H9 (cell line): ENCODE measurements at regions not wholly inside any gene's neighbourhood (a gene's known extent, or its start where the extent isn't known, plus 50 kb on each side); places are given as distances from the start of the nearest gene placed in this dataset.

Experiments
- DNase-seq: peaks from one replicate; pipeline ENCODE4 v3.0.0-alpha.2; 2017
- H2AFZ ChIP-seq: one replicate; pipeline ENCODE4 v1.6.1; 2013; ENCODE audit warnings: mild to moderate bottlenecking, low read length, control low read depth, moderate library complexity
- H2AK5ac ChIP-seq: 2 replicates; pipeline ENCODE4 v1.6.1; 2013; ENCODE audit warnings: low read length, control low read depth, mixed read lengths; ENCODE audit not compliant: insufficient read length
- H2BK120ac ChIP-seq: one replicate; pipeline ENCODE4 v1.6.1; 2013; ENCODE audit warnings: low read depth, mild to moderate bottlenecking, low read length, control low read depth, inconsistent platforms; ENCODE audit not compliant: poor library complexity, severe bottlenecking
- H2BK12ac ChIP-seq: 2 replicates; pipeline ENCODE4 v1.6.1; 2013; ENCODE audit warnings: low read length, control low read depth, mixed read lengths, low read depth; ENCODE audit not compliant: insufficient read length
- H2BK15ac ChIP-seq: 2 replicates; pipeline ENCODE4 v1.6.1; 2013; ENCODE audit warnings: low read depth, low read length, control low read depth
- H2BK20ac ChIP-seq: one replicate; pipeline ENCODE4 v1.6.1; 2013; ENCODE audit warnings: low read depth, mild to moderate bottlenecking, low read length, control low read depth, inconsistent platforms; ENCODE audit not compliant: poor library complexity, severe bottlenecking
- H2BK5ac ChIP-seq: 2 replicates; pipeline ENCODE4 v1.6.1; 2013; ENCODE audit warnings: low read length, control low read depth, mixed read lengths; ENCODE audit not compliant: insufficient read length
- H3K14ac ChIP-seq: 2 replicates; pipeline ENCODE4 v1.6.1; 2013; ENCODE audit warnings: low read length, control low read depth; ENCODE audit not compliant: insufficient read depth
- H3K18ac ChIP-seq: 2 replicates; pipeline ENCODE4 v1.6.1; 2013; ENCODE audit warnings: low read depth, mild to moderate bottlenecking, mixed read lengths, low read length, control low read depth; ENCODE audit not compliant: insufficient read length
- H3K23ac ChIP-seq: 2 replicates; pipeline ENCODE4 v1.6.1; 2013; ENCODE audit warnings: low read length, control low read depth, mixed read lengths, low read depth; ENCODE audit not compliant: insufficient read length
- H3K23me2 ChIP-seq: 2 replicates; pipeline ENCODE4 v1.6.1; 2013; ENCODE audit warnings: low read depth, mild to moderate bottlenecking, mixed read lengths, low read length, control low read depth; ENCODE audit not compliant: insufficient read length, poor library complexity, severe bottlenecking
- H3K27ac ChIP-seq: 2 replicates; pipeline ENCODE4 v1.5.1; 2013; ENCODE audit warnings: low read length, control low read depth, mixed read lengths, low read depth; ENCODE audit not compliant: insufficient read length
- H3K27me3 ChIP-seq: 2 replicates; pipeline ENCODE4 v1.6.1; 2013; ENCODE audit warnings: low read length, control low read depth, inconsistent platforms; ENCODE audit not compliant: insufficient read depth
- H3K4ac ChIP-seq: 2 replicates; pipeline ENCODE4 v1.6.1; 2013; ENCODE audit warnings: low read depth, mild to moderate bottlenecking, control low read depth, inconsistent platforms, low read length, moderate library complexity
- H3K4me1 ChIP-seq: 2 replicates; pipeline ENCODE4 v1.6.1; 2013; ENCODE audit warnings: low read length, control low read depth, inconsistent platforms; ENCODE audit not compliant: insufficient read depth
- H3K4me2 ChIP-seq: 2 replicates; pipeline ENCODE4 v1.6.1; 2013; ENCODE audit warnings: low read length, control low read depth, mixed read lengths; ENCODE audit not compliant: insufficient read length, insufficient read depth
- H3K56ac ChIP-seq: 2 replicates; pipeline ENCODE4 v1.6.1; 2013; ENCODE audit warnings: low read depth, mild to moderate bottlenecking, mixed read lengths, low read length, control low read depth; ENCODE audit not compliant: insufficient read length
- H3K79me1 ChIP-seq: 2 replicates; pipeline ENCODE4 v1.6.1; 2013; ENCODE audit warnings: low read depth, mild to moderate bottlenecking, moderate library complexity, low read length, control low read depth, inconsistent platforms; ENCODE audit not compliant: insufficient read depth, poor library complexity, severe bottlenecking
- H3K79me2 ChIP-seq: 2 replicates; pipeline ENCODE4 v1.6.1; 2013; ENCODE audit warnings: low read length, control low read depth, inconsistent platforms; ENCODE audit not compliant: insufficient read depth
- H3K9ac ChIP-seq: 2 replicates; pipeline ENCODE4 v1.6.1; 2013; ENCODE audit warnings: low read length, control low read depth, mixed read lengths; ENCODE audit not compliant: insufficient read length; ENCODE audit errors: extremely low read depth
- H3K9me3 ChIP-seq: one replicate; pipeline ENCODE4 v1.6.1; 2013; ENCODE audit warnings: low read depth, low read length, inconsistent platforms; ENCODE audit not compliant: control insufficient read depth
- H3T11ph ChIP-seq: one replicate; pipeline ENCODE4 v1.6.1; 2013; ENCODE audit warnings: mild to moderate bottlenecking, low read length, control low read depth, inconsistent platforms
- H4K20me1 ChIP-seq: one replicate; pipeline ENCODE4 v1.6.1; 2013; ENCODE audit not compliant: control insufficient read depth, insufficient read length, insufficient read depth
- H4K5ac ChIP-seq: 2 replicates; pipeline ENCODE4 v1.6.1; 2013; ENCODE audit warnings: low read depth, mild to moderate bottlenecking, mixed read lengths, low read length, control low read depth; ENCODE audit not compliant: insufficient read length
- H4K8ac ChIP-seq: replicated peaks from 2 replicates; pipeline ENCODE4 v1.6.1; 2013; ENCODE audit warnings: low read length, control low read depth, mixed read lengths, low read depth; ENCODE audit not compliant: insufficient read length
- H4K91ac ChIP-seq: 2 replicates; pipeline ENCODE4 v1.6.1; 2013; ENCODE audit warnings: low read depth, mild to moderate bottlenecking, moderate library complexity, mixed read lengths, low read length, control low read depth; ENCODE audit not compliant: insufficient read length
- H3K27ac Mint-ChIP-seq, 3 experiments: 2 replicates in 2 of 3; 3 replicates in 1 of 3; pipeline ENCODE4 v1.8.0; 2020 to 2021; ENCODE audit warnings: mixed read lengths in 3 of 3, mild to moderate bottlenecking in 1 of 3, moderate library complexity in 1 of 3
- H3K27me3 Mint-ChIP-seq: 2 replicates; pipeline ENCODE4 v1.8.0; 2021; ENCODE audit warnings: low read depth, mild to moderate bottlenecking, moderate library complexity, mixed read lengths
- H3K36me3 Mint-ChIP-seq, 3 experiments: 2 replicates in 2 of 3; 3 replicates in 1 of 3; pipeline ENCODE4 v1.8.0; 2020 to 2021; ENCODE audit warnings: low read depth in 3 of 3, mixed read lengths in 3 of 3; ENCODE audit not compliant: insufficient read depth in 1 of 3
- H3K4me1 Mint-ChIP-seq, 2 experiments: 2 replicates each; pipeline ENCODE4 v1.8.0; 2020; ENCODE audit warnings: mixed read lengths in 2 of 2
- H3K4me3 Mint-ChIP-seq, 2 experiments: 2 replicates in 1 of 2; 3 replicates in 1 of 2; pipeline ENCODE4 v1.8.0; 2020 to 2021; ENCODE audit warnings: mild to moderate bottlenecking in 2 of 2, mixed read lengths in 2 of 2, moderate library complexity in 1 of 2
- H3K9me3 Mint-ChIP-seq, 2 experiments: 2 replicates in 1 of 2; 3 replicates in 1 of 2; pipeline ENCODE4 v1.8.0; 2020; ENCODE audit warnings: mild to moderate bottlenecking in 2 of 2, mixed read lengths in 2 of 2, moderate library complexity in 1 of 2
- WGBS: extraction: QIAGEN DNeasy Blood & Tissue Kit; methylation state at CpG from one replicate; pipeline ENCODE4 v1.1.7; 2013; ENCODE audit warnings: missing lambda C conversion rate, low lambda C conversion rate, mixed read lengths; ENCODE audit not compliant: insufficient read length; ENCODE audit errors: extremely low coverage; 5-methylcytosine and 5-hydroxymethylcytosine counted together
- TF ChIP-seq, protein P1 (sequence below): fragments of 200-600 bp; sonication (generic); conservative IDR thresholded peaks from 3 replicates; pipeline ENCODE4 v1.8.0; 2021; ENCODE audit warnings: antibody characterized with exemption, mild to moderate bottlenecking

- no peak overlapping the region for H3K56ac ChIP-seq
- H3K27ac Mint-ChIP-seq: peak overlapping the region in 1 of 3 experiments; percentile 40; a peak in 2 of 7 replicates
- no peak overlapping the region for H3K4me3 Mint-ChIP-seq
- H3K27me3 ChIP-seq: no peaks in the 10 kb centered on the region
- no peak overlapping the region for H2BK5ac ChIP-seq
- H2BK120ac ChIP-seq: no peak overlapping the region
- H3K4me1 ChIP-seq: peaks cover 2% of the 10 kb centered on the region; the same call in 1 of the 2 replicates
- no peak overlapping the region for H2AK5ac ChIP-seq
- no peaks in the 10 kb centered on the region for H3K27me3 Mint-ChIP-seq
- H2BK20ac ChIP-seq: no peak overlapping the region
- no peak overlapping the region for H3K4ac ChIP-seq
- WGBS: no CpG with 5 or more reads among the region's 16 CpGs
- no peaks in the 10 kb centered on the region for H4K20me1 ChIP-seq
- peaks cover 0 to 6% (median 0%) of the 10 kb centered on the region in 3 experiments; a peak in 1 of 7 replicates for H3K36me3 Mint-ChIP-seq
- no peak overlapping the region for H3K4me2 ChIP-seq
- H3K79me1 ChIP-seq: no peaks in the 10 kb centered on the region
- H3K14ac ChIP-seq: no peak overlapping the region
- H3K23ac ChIP-seq: no peak overlapping the region
- TF ChIP-seq, protein P1, sequence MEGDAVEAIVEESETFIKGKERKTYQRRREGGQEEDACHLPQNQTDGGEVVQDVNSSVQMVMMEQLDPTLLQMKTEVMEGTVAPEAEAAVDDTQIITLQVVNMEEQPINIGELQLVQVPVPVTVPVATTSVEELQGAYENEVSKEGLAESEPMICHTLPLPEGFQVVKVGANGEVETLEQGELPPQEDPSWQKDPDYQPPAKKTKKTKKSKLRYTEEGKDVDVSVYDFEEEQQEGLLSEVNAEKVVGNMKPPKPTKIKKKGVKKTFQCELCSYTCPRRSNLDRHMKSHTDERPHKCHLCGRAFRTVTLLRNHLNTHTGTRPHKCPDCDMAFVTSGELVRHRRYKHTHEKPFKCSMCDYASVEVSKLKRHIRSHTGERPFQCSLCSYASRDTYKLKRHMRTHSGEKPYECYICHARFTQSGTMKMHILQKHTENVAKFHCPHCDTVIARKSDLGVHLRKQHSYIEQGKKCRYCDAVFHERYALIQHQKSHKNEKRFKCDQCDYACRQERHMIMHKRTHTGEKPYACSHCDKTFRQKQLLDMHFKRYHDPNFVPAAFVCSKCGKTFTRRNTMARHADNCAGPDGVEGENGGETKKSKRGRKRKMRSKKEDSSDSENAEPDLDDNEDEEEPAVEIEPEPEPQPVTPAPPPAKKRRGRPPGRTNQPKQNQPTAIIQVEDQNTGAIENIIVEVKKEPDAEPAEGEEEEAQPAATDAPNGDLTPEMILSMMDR: no peak
- no peak overlapping the region for H3T11ph ChIP-seq
- no peak for DNase-seq
- no peak overlapping the region for H3K27ac ChIP-seq
- H2BK12ac ChIP-seq: no peak overlapping the region
- no peak overlapping the region for H2BK15ac ChIP-seq
- H3K18ac ChIP-seq: no peak overlapping the region
- peaks cover 0 to 5% of the 10 kb centered on the region in 2 experiments; a peak in 1 of 5 replicates for H3K9me3 Mint-ChIP-seq
- H4K8ac ChIP-seq: no peak overlapping the region
- H3K79me2 ChIP-seq: no peaks in the 10 kb centered on the region
- H3K23me2 ChIP-seq: no peaks in the 10 kb centered on the region
- no peaks in the 10 kb centered on the region for H3K9me3 ChIP-seq
- no peak overlapping the region for H4K5ac ChIP-seq
- no peak overlapping the region for H4K91ac ChIP-seq
- H2AFZ ChIP-seq: no peak overlapping the region
- peaks cover 15 to 16% of the 10 kb centered on the region in 2 experiments for H3K4me1 Mint-ChIP-seq
- H3K9ac ChIP-seq: no peak overlapping the region
These were observed 627.6 kb upstream of the PCDH9 start for GRCh38 chr13:67857581-67858310.
